WTC11 (cell line): ENCODE measurements at regions not wholly inside any gene's neighbourhood (a gene's known extent, or its start where the extent isn't known, plus 50 kb on each side); places are given as distances from the start of the nearest gene placed in this dataset.

Experiments
- ATAC-seq: fragments of 200-7000 bp; cut with Tn5 transposase; 2 replicates; pipeline ENCODE4 v1.10.0; 2021; ENCODE audit warnings: mild to moderate bottlenecking, moderate library complexity
- CTCF ChIA-PET: fragments of 300-600 bp; sonication (Branson Sonifier 250); formaldehyde crosslinking; loops from one replicate; lab custom pipeline; 2021; ENCODE audit warnings: antibody characterized with exemption; lab: Charles Lee
- POLR2A ChIA-PET: fragments of 350-600 bp; sonication (Branson Sonifier 250); formaldehyde crosslinking; loops from one replicate; lab custom pipeline; 2021; ENCODE audit warnings: antibody characterized with exemption; lab: Charles Lee
- DNase-seq: peaks from one replicate; pipeline ENCODE4 v3.0.0; 2021; ENCODE audit warnings: low spot score
- H3K27ac Mint-ChIP-seq: 2 replicates; pipeline ENCODE4 v1.8.0; 2021; ENCODE audit warnings: mixed read lengths
- H3K27me3 Mint-ChIP-seq: 2 replicates; pipeline ENCODE4 v1.8.0; 2021; ENCODE audit warnings: low read depth, mild to moderate bottlenecking, moderate library complexity, mixed read lengths
- H3K36me3 Mint-ChIP-seq: 2 replicates; pipeline ENCODE4 v1.8.0; 2021; ENCODE audit warnings: mixed read lengths
- H3K4me1 Mint-ChIP-seq: 2 replicates; pipeline ENCODE4 v1.8.0; 2022; ENCODE audit warnings: mixed read lengths
- H3K4me3 Mint-ChIP-seq: 2 replicates; pipeline ENCODE4 v1.8.0; 2021; ENCODE audit warnings: mild to moderate bottlenecking, moderate library complexity, mixed read lengths
- H3K9me3 Mint-ChIP-seq: 2 replicates; pipeline ENCODE4 v1.8.0; 2021; ENCODE audit warnings: mixed read lengths
- CBFB ChIP-seq: sonication (generic); formaldehyde crosslinking; IDR thresholded peaks from 2 replicates; pipeline ENCODE4 v1.8.1; 2022; ENCODE audit warnings: mild to moderate bottlenecking, low read depth, missing genetic modification reagents
- FOXK1 ChIP-seq: sonication (generic); formaldehyde crosslinking; IDR thresholded peaks from 2 replicates; pipeline ENCODE4 v1.8.0; 2022; ENCODE audit warnings: mild to moderate bottlenecking, moderate library complexity, missing genetic modification reagents
- HMGA2 ChIP-seq: fragments of 250-450 bp; sonication (Bioruptor Pico); IDR thresholded peaks from 2 replicates; pipeline ENCODE4 v1.4.0; 2021; ENCODE audit warnings: mild to moderate bottlenecking, moderate library complexity
- JAZF1 ChIP-seq: fragments of 250-450 bp; sonication (Bioruptor Pico); IDR thresholded peaks from 2 replicates; pipeline ENCODE4 v1.9.0; 2021; ENCODE audit warnings: moderate library complexity, mild to moderate bottlenecking, inconsistent platforms
- KAT7 ChIP-seq: sonication (generic); formaldehyde crosslinking; IDR thresholded peaks from 2 replicates; pipeline ENCODE4 v1.8.1; 2023; ENCODE audit warnings: missing genetic modification reagents, mild to moderate bottlenecking, borderline replicate concordance
- NFE2L1 ChIP-seq: sonication (generic); formaldehyde crosslinking; IDR thresholded peaks from 2 replicates; pipeline ENCODE4 v1.8.1; 2023; ENCODE audit warnings: missing genetic modification reagents
- NFYB ChIP-seq: sonication (generic); formaldehyde crosslinking; conservative IDR thresholded peaks from 2 replicates; pipeline ENCODE4 v1.8.0; 2022; ENCODE audit warnings: low read depth, missing genetic modification reagents
- OVOL2 ChIP-seq: fragments of 250-450 bp; sonication (Bioruptor Pico); IDR thresholded peaks from 2 replicates; pipeline ENCODE4 v1.9.0; 2021; ENCODE audit warnings: mild to moderate bottlenecking, borderline replicate concordance
- SMAD3 ChIP-seq: sonication (generic); formaldehyde crosslinking; IDR thresholded peaks from 2 replicates; pipeline ENCODE4 v1.8.0; 2022; ENCODE audit warnings: missing genetic modification reagents, mild to moderate bottlenecking, borderline replicate concordance
- SOX15 ChIP-seq: fragments of 250-450 bp; sonication (Bioruptor Pico); IDR thresholded peaks from 2 replicates; pipeline ENCODE4 v1.9.0; 2021; ENCODE audit warnings: mild to moderate bottlenecking
- STAT6 ChIP-seq: sonication (generic); formaldehyde crosslinking; conservative IDR thresholded peaks from 2 replicates; pipeline ENCODE4 v1.8.1; 2023; ENCODE audit warnings: mild to moderate bottlenecking, low read depth, missing genetic modification reagents, moderate library complexity
- TCF7 ChIP-seq: sonication (generic); formaldehyde crosslinking; IDR thresholded peaks from 2 replicates; pipeline ENCODE4 v1.8.0; 2022; ENCODE audit warnings: mild to moderate bottlenecking, low read depth, missing genetic modification reagents, moderate library complexity
- TP53 ChIP-seq: sonication (generic); formaldehyde crosslinking; IDR thresholded peaks from 2 replicates; pipeline ENCODE4 v1.8.1; 2023; ENCODE audit warnings: mild to moderate bottlenecking, missing genetic modification reagents
- USF1 ChIP-seq: sonication (generic); formaldehyde crosslinking; IDR thresholded peaks from 2 replicates; pipeline ENCODE4 v1.8.0; 2022; ENCODE audit warnings: mild to moderate bottlenecking, missing genetic modification reagents
- ZNF396 ChIP-seq: fragments of 250-450 bp; sonication (Bioruptor Pico); IDR thresholded peaks from 2 replicates; pipeline ENCODE4 v1.8.0; 2021; ENCODE audit warnings: mild to moderate bottlenecking, moderate library complexity, borderline replicate concordance
- TF ChIP-seq, protein P1 (sequence below): sonication (generic); formaldehyde crosslinking; IDR thresholded peaks from 2 replicates; pipeline ENCODE4 v1.8.1; 2022; ENCODE audit warnings: low read depth, mild to moderate bottlenecking, moderate library complexity, missing genetic modification reagents, borderline replicate concordance
- TF ChIP-seq, protein P2 (sequence below): sonication (generic); formaldehyde crosslinking; IDR thresholded peaks from 2 replicates; pipeline ENCODE4 v1.8.1; 2022; ENCODE audit warnings: mild to moderate bottlenecking, moderate library complexity, missing genetic modification reagents
- TF ChIP-seq, protein P3 (sequence below): sonication (generic); formaldehyde crosslinking; IDR thresholded peaks from 2 replicates; pipeline ENCODE4 v1.8.1; 2023; ENCODE audit warnings: mild to moderate bottlenecking, missing genetic modification reagents

DNA sequence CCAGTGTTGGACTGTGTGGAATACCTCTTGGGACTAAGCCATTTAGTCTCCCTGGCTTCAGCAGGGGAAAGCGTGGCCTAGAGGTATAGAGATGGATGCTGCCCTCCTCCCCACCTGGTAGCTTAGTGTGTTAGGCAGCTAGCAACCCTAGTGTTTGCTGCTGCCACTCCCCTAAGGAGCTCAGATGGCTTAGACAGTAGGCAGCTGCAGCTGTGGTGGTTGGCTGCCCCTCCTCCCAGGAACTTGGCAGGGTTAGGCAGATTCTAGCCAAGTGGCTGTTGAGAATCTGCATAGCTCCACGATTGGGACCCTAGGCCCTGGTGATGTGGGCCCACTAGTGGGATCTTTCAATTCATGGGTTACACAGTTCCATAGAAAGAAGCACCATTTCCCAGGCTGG, 550.4 kb upstream of the CHAC2 start (continued):
- TF ChIP-seq NFE2L1 (CRISPR knock-in tag) (no peak), STAT6 (CRISPR knock-in tag) (no peak), NFYB (CRISPR knock-in tag) (no peak)
- TF ChIP-seq, protein P1, sequence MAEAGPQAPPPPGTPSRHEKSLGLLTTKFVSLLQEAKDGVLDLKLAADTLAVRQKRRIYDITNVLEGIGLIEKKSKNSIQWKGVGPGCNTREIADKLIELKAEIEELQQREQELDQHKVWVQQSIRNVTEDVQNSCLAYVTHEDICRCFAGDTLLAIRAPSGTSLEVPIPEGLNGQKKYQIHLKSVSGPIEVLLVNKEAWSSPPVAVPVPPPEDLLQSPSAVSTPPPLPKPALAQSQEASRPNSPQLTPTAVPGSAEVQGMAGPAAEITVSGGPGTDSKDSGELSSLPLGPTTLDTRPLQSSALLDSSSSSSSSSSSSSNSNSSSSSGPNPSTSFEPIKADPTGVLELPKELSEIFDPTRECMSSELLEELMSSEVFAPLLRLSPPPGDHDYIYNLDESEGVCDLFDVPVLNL (CRISPR knock-in tag): no peak

DNA sequence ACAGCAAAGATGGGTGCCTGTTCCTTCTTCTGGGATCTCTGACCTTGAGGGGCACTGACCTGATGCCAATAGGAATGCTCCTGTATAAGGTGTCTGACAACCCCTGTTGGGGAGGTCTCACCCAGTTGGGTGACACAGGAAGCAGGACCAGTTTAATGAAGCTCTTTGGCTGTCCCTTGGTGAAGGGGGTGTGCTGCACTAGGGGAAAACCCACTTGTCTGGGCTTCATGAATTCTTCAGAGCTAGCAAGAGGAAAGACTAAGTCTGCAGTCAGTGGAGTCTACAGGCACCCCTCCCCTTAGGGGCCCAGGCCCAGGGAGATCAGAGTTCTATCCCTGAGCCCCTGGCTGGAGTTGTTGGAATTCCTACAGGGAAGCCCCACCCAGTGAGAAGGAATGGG, 550.8 kb upstream of the CHAC2 start:
- TF ChIP-seq, protein P1 (CRISPR knock-in tag): no peak
- TF ChIP-seq ZNF396 (CRISPR knock-in tag) (no peak), KAT7 (no peak), FOXK1 (no peak), TCF7 (CRISPR knock-in tag) (no peak), CBFB (CRISPR knock-in tag) (no peak), NFYB (CRISPR knock-in tag) (no peak), SOX15 (no peak), HMGA2 (no peak), SMAD3 (no peak)
- H3K27me3 Mint-ChIP-seq: peaks cover 2% of the 10 kb centered on the region; the same call in 1 of the 2 replicates
- H3K4me1 Mint-ChIP-seq: peaks cover 10% of the 10 kb centered on the region

DNA sequence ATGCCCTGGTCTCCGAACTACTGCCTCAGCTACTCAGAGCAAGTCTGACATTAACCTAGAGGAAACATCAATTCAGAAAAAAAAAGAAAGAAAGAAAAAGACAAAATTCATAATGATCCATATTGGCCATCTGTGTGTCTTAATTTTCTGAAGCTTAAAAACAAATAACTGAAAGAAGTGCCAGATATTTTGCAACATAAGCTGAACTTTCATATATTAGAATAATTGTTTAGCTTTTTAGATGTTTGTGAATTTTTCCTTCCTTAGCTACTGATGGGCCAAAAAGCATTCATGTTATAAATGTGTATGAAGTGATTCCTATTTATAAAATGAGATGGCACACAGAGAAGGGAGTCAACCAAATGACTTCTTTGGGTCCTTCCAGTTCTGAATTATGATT, 555.0 kb upstream of the CHAC2 start:
- Mint-ChIP-seq H3K4me3 (no peak overlapping the region), H3K4me1 (no peaks in the 10 kb centered on the region), H3K36me3 (peaks cover 16% of the 10 kb centered on the region), H3K27me3 (peaks cover 2% of the 10 kb centered on the region; the same call in 1 of the 2 replicates), H3K9me3 (peaks cover 33% of the 10 kb centered on the region), H3K27ac (no peak overlapping the region)
- DNase-seq (no peak), ATAC-seq (no peak)
- ChIA-PET CTCF (interaction anchor here (0.9 kb wide), 1 partner anchor 210 kb away, joined by 3 read pairs; no protein-coding TSS in a partner anchor), POLR2A (no interaction called here)
- TF ChIP-seq TP53 (CRISPR knock-in tag) (no peak), OVOL2 (CRISPR knock-in tag) (no peak), JAZF1 (CRISPR knock-in tag) (no peak), USF1 (CRISPR knock-in tag) (no peak)
- TF ChIP-seq, protein P2, sequence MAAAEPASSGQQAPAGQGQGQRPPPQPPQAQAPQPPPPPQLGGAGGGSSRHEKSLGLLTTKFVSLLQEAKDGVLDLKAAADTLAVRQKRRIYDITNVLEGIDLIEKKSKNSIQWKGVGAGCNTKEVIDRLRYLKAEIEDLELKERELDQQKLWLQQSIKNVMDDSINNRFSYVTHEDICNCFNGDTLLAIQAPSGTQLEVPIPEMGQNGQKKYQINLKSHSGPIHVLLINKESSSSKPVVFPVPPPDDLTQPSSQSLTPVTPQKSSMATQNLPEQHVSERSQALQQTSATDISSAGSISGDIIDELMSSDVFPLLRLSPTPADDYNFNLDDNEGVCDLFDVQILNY (CRISPR knock-in tag): no peak
- TF ChIP-seq, protein P3, sequence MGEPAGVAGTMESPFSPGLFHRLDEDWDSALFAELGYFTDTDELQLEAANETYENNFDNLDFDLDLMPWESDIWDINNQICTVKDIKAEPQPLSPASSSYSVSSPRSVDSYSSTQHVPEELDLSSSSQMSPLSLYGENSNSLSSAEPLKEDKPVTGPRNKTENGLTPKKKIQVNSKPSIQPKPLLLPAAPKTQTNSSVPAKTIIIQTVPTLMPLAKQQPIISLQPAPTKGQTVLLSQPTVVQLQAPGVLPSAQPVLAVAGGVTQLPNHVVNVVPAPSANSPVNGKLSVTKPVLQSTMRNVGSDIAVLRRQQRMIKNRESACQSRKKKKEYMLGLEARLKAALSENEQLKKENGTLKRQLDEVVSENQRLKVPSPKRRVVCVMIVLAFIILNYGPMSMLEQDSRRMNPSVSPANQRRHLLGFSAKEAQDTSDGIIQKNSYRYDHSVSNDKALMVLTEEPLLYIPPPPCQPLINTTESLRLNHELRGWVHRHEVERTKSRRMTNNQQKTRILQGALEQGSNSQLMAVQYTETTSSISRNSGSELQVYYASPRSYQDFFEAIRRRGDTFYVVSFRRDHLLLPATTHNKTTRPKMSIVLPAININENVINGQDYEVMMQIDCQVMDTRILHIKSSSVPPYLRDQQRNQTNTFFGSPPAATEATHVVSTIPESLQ (CRISPR knock-in tag): no peak

More for the DNA sequence above, 550.8 kb upstream of the CHAC2 start:
- ATAC-seq (no peak), DNase-seq (no peak)
- POLR2A ChIA-PET: no interaction called here
- CTCF ChIA-PET: no interaction called here
- H3K27ac Mint-ChIP-seq: no peak overlapping the region
- peaks cover 38% of the 10 kb centered on the region for H3K9me3 Mint-ChIP-seq
- peaks cover 16% of the 10 kb centered on the region for H3K36me3 Mint-ChIP-seq
- no peak overlapping the region for H3K4me3 Mint-ChIP-seq
